Choroid plexus epithelial cell (primary cell): ENCODE measurements at regions not wholly inside any gene's neighbourhood (a gene's known extent, or its start where the extent isn't known, plus 50 kb on each side); places are given as distances from the start of the nearest gene placed in this dataset.

ENCODE experiments used
- DNase-seq: peaks from one replicate; pipeline ENCODE4 v3.0.0-alpha.2; 2010; ENCODE audit warnings: low read depth
- H3K4me3 ChIP-seq: 2 replicates; pipeline ENCODE4 v1.5.1; 2011; ENCODE audit warnings: low read depth, mild to moderate bottlenecking, control low read depth, low read length, moderate library complexity
- CTCF ChIP-seq: conservative IDR thresholded peaks from 2 replicates; pipeline ENCODE4 v1.5.1; 2011; ENCODE audit warnings: low read depth, mild to moderate bottlenecking, control low read depth, inconsistent platforms, low read length, moderate library complexity

- DNase-seq, result no peak
- H3K4me3 ChIP-seq, result no peak overlapping the region
- no peak for TF ChIP-seq CTCF
Observed at GRCh38 chr1:213387380-213388015, 336.5 kb downstream of the RPS6KC1 start.

- DNase-seq, result no peak
- H3K4me3 ChIP-seq, result no peak overlapping the region
- no peak for TF ChIP-seq CTCF
Observed at GRCh38 chr1:213388199-213388598, 337.2 kb downstream of the RPS6KC1 start.

- no peak for TF ChIP-seq CTCF
- no peak for DNase-seq
- no peak overlapping the region for H3K4me3 ChIP-seq
Observed at GRCh38 chr1:213389061-213389581, 338.1 kb downstream of the RPS6KC1 start.

- TF ChIP-seq CTCF, result no peak
Observed at GRCh38 chr1:213391445-213391844, 340.4 kb downstream of the RPS6KC1 start.

GRCh38 chr1:213393860-213394259, 342.8 kb downstream of the RPS6KC1 start:
- TF ChIP-seq CTCF, result no peak
- H3K4me3 ChIP-seq, result no peak overlapping the region
- no peak for DNase-seq

More at GRCh38 chr1:213391445-213391844, 340.4 kb downstream of the RPS6KC1 start:
- H3K4me3 ChIP-seq, result no peak overlapping the region
- DNase-seq, result no peak

GRCh38 chr1:213394837-213395236, 343.8 kb downstream of the RPS6KC1 start:
- H3K4me3 ChIP-seq, result no peak overlapping the region
- no peak for DNase-seq

More at GRCh38 chr1:213394837-213395236, 343.8 kb downstream of the RPS6KC1 start:
- TF ChIP-seq CTCF, result no peak
